ENCODE measurements at regions not wholly inside any gene's neighbourhood (a gene's known extent, or its start where the extent isn't known, plus 50 kb on each side); places are given as distances from the start of the nearest gene placed in this dataset.
A peak's percentile ranks its signal among the peaks of the same experiment; 100 is the strongest.
"Not testable (repeated sequence)": the region's sequence is repeated elsewhere in the genome, so short reads cannot be mapped to it uniquely, and the experiment has no call there.

GRCh38 chr9:25733336-25733982, 55.2 kb upstream of the TUSC1 start:
- no peak for DNase-seq (ENCODE audit: low read depth, low spot score)
- peaks cover 53% of the 10 kb centered on the region for H3K27me3 Mint-ChIP-seq (ENCODE audit: low read depth)

DNA sequence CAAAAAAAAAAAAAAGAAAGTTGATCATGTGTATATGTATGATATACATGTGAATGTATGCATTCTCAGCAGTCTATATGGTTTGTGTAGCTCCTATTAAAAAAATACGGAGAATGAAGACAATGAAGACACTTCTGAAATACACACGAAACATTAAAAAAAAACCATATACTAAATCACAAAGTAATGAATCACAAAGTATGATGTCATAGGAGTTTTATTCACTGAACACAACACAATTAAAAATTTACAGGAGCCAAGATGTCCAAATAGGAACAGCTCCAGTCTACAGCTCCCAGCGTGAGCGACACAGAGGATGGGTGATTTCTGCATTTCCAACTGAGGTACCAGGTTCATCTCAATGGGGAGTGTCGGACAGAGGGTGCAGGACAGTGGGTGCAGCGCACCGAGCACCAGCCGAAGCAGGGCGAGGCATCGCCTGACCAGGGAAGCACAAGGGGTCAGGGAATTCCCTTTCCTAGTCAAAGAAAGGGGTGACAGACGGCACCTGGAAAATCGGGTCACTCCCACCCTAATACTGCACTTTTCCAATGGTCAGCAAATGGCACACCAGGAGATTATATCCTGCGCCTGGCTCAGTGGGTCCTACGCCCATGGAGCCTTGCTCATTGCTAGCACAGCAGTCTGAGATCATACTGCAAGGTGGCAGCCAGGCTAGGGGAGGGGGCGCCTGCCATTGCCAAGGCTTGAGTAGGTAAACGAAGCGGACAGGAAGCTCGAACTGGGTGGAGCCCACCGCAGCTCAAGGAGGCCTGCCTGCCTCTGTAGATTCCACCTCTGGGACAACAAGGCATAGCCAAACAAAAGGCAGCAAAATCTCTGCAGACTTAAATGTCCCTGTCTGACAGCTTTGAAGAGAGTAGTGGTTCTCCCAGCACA, 53.9 kb upstream of the TUSC1 start:
- Mint-ChIP-seq H3K27me3 (ENCODE audit: low read depth) (peaks cover 43% of the 10 kb centered on the region), H3K27ac (ENCODE audit: unreplicated experiment) (peak overlapping the region; percentile 27)
- H3K36me3 Mint-ChIP-seq (ENCODE audit: low read depth); H3K4me3 Mint-ChIP-seq; DNase-seq (ENCODE audit: low read depth, low spot score); H3K9me3 Mint-ChIP-seq; H3K4me1 Mint-ChIP-seq: not testable (repeated sequence)

More at GRCh38 chr9:25733336-25733982, 55.2 kb upstream of the TUSC1 start:
- Mint-ChIP-seq H3K27ac (ENCODE audit: unreplicated experiment) (no peak overlapping the region), H3K9me3 (peaks cover 5% of the 10 kb centered on the region), H3K36me3 (ENCODE audit: low read depth) (peaks cover 6% of the 10 kb centered on the region), H3K4me3 (no peak overlapping the region), H3K4me1 (no peaks in the 10 kb centered on the region)
- TF ChIP-seq CTCF (conservative IDR thresholded peaks at IDR 0.05): no peak
